ENCODE measurements at regions not wholly inside any gene's neighbourhood (a gene's known extent, or its start where the extent isn't known, plus 50 kb on each side); places are given as distances from the start of the nearest gene placed in this dataset.

GRCh38 chr1:192513697-192514096 lies 61.9 kb upstream of the RGS1 start:
- TF ChIP-seq CTCF (IDR thresholded peaks at IDR 0.05), result no peak
- TF ChIP-seq POLR2A (IDR thresholded peaks at IDR 0.05), result no peak
